ENCODE measurements at regions not wholly inside any gene's neighbourhood (a gene's known extent, or its start where the extent isn't known, plus 50 kb on each side); places are given as distances from the start of the nearest gene placed in this dataset.

- WGBS (ENCODE audit: insufficient coverage), result no CpG with 5 or more reads among the region's 1 CpG
- ATAC-seq (ENCODE audit: low read depth) (no peak), DNase-seq (no peak)
- Histone ChIP-seq H3K27ac (ENCODE audit: low read length in 2 of 2) (no peak overlapping the region), H3K36me3 (replicated peaks in 1 of 2; ENCODE audit: control extremely low read depth in 1 of 2, control insufficient read depth in 1 of 2, extremely low read depth in 1 of 2, insufficient read depth in 2 of 2, low read length in 1 of 2) (no peaks in the 10 kb centered on the region), H3K9ac (ENCODE audit: low read length) (no peak overlapping the region), H3K4me3 (ENCODE audit: control extremely low read depth in 1 of 5, extremely low read depth in 1 of 5, insufficient read depth in 1 of 5, low read depth in 2 of 5, low read length in 4 of 5) (no peak overlapping the region), H4K20me1 (ENCODE audit: control insufficient read depth, insufficient read depth, low read length, poor library complexity, severe bottlenecking) (no peaks in the 10 kb centered on the region), H3K79me2 (ENCODE audit: control insufficient read depth, insufficient read depth, low read length) (no peaks in the 10 kb centered on the region), H3K4me1 (ENCODE audit: control insufficient read depth in 2 of 2, insufficient read depth in 2 of 2, low read length in 2 of 2) (no peaks in the 10 kb centered on the region), H3K4me2 (replicated peaks; ENCODE audit: low read depth, low read length, poor library complexity, severe bottlenecking) (no peak overlapping the region), H2AFZ (ENCODE audit: insufficient read depth, low read depth, low read length, poor library complexity, severe bottlenecking) (no peak overlapping the region), H3K27me3 (replicated peaks in 1 of 4; ENCODE audit: control extremely low read depth in 1 of 4, control insufficient read depth in 3 of 4, insufficient read depth in 4 of 4, low read length in 3 of 4) (no peaks in the 10 kb centered on the region), H3K9me3 (ENCODE audit: control extremely low read depth in 1 of 3, control insufficient read depth in 2 of 3, insufficient read depth in 1 of 3, low read length in 2 of 3) (no peaks in the 10 kb centered on the region)
- ChIA-PET CTCF (no interaction called here), POLR2A (no interaction called here)
- no peak overlapping the region for H3K27ac Mint-ChIP-seq
- peaks cover 3% of the 10 kb centered on the region for H3K9me3 Mint-ChIP-seq (ENCODE audit: insufficient read depth)
- intact Hi-C loops (cut with micrococcal nuclease), result no loop called here
- H3K27me3 Mint-ChIP-seq, result no peaks in the 10 kb centered on the region
- no peak overlapping the region for H3K4me3 Mint-ChIP-seq
- H3K4me1 Mint-ChIP-seq, result no peaks in the 10 kb centered on the region
- no peak for TF ChIP-seq EZH2 (IDR thresholded peaks at IDR 0.05; ENCODE audit: borderline replicate concordance, insufficient read depth, low read depth, low read length, poor library complexity, severe bottlenecking)
- TF ChIP-seq, protein P1, sequence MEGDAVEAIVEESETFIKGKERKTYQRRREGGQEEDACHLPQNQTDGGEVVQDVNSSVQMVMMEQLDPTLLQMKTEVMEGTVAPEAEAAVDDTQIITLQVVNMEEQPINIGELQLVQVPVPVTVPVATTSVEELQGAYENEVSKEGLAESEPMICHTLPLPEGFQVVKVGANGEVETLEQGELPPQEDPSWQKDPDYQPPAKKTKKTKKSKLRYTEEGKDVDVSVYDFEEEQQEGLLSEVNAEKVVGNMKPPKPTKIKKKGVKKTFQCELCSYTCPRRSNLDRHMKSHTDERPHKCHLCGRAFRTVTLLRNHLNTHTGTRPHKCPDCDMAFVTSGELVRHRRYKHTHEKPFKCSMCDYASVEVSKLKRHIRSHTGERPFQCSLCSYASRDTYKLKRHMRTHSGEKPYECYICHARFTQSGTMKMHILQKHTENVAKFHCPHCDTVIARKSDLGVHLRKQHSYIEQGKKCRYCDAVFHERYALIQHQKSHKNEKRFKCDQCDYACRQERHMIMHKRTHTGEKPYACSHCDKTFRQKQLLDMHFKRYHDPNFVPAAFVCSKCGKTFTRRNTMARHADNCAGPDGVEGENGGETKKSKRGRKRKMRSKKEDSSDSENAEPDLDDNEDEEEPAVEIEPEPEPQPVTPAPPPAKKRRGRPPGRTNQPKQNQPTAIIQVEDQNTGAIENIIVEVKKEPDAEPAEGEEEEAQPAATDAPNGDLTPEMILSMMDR (IDR thresholded peaks at IDR 0.05), result no peak
These were observed 310.3 kb downstream of the GABRG2 start for GRCh38 chr5:162377895-162378294.

GRCh38 chr5:162382839-162383238 lies 315.3 kb downstream of the GABRG2 start:
- TF ChIP-seq, protein P1 (IDR thresholded peaks at IDR 0.05), result no peak
- no peak for TF ChIP-seq EZH2 (IDR thresholded peaks at IDR 0.05; ENCODE audit: borderline replicate concordance, insufficient read depth, low read depth, low read length, poor library complexity, severe bottlenecking)
- no peak overlapping the region for H3K4me3 Mint-ChIP-seq
- ATAC-seq (ENCODE audit: low read depth) (no peak), DNase-seq (no peak)
- no peaks in the 10 kb centered on the region for H3K4me1 Mint-ChIP-seq
- no peak overlapping the region for H3K9ac ChIP-seq (ENCODE audit: low read length)
- peaks cover 3% of the 10 kb centered on the region for H3K9me3 Mint-ChIP-seq (ENCODE audit: insufficient read depth)
- no peak overlapping the region for H2AFZ ChIP-seq (ENCODE audit: insufficient read depth, low read depth, low read length, poor library complexity, severe bottlenecking)
- no peaks in the 10 kb centered on the region for H3K79me2 ChIP-seq (ENCODE audit: control insufficient read depth, insufficient read depth, low read length)
- no peaks in the 10 kb centered on the region for H3K36me3 ChIP-seq (replicated peaks in 1 of 2; ENCODE audit: control extremely low read depth in 1 of 2, control insufficient read depth in 1 of 2, extremely low read depth in 1 of 2, insufficient read depth in 2 of 2, low read length in 1 of 2)
- intact Hi-C loops (cut with micrococcal nuclease), result no loop called here
- H3K4me3 ChIP-seq (ENCODE audit: control extremely low read depth in 1 of 5, extremely low read depth in 1 of 5, insufficient read depth in 1 of 5, low read depth in 2 of 5, low read length in 4 of 5), result no peak overlapping the region
- ChIA-PET CTCF (no interaction called here), POLR2A (no interaction called here)
- no peak overlapping the region for H3K4me2 ChIP-seq (replicated peaks; ENCODE audit: low read depth, low read length, poor library complexity, severe bottlenecking)
- H3K27ac ChIP-seq (ENCODE audit: low read length in 2 of 2), result no peak overlapping the region
- no peaks in the 10 kb centered on the region for H3K4me1 ChIP-seq (ENCODE audit: control insufficient read depth in 2 of 2, insufficient read depth in 2 of 2, low read length in 2 of 2)
- H3K27ac Mint-ChIP-seq, result no peak overlapping the region
- no peaks in the 10 kb centered on the region for H3K27me3 Mint-ChIP-seq
- no peaks in the 10 kb centered on the region for H3K9me3 ChIP-seq (ENCODE audit: control extremely low read depth in 1 of 3, control insufficient read depth in 2 of 3, insufficient read depth in 1 of 3, low read length in 2 of 3)
- no peaks in the 10 kb centered on the region for H4K20me1 ChIP-seq (ENCODE audit: control insufficient read depth, insufficient read depth, low read length, poor library complexity, severe bottlenecking)
- no peaks in the 10 kb centered on the region for H3K27me3 ChIP-seq (replicated peaks in 1 of 4; ENCODE audit: control extremely low read depth in 1 of 4, control insufficient read depth in 3 of 4, insufficient read depth in 4 of 4, low read length in 3 of 4)
- no CpG with 5 or more reads among the region's 3 CpGs for WGBS (ENCODE audit: insufficient coverage)

Measured in B cell (primary cell).